Skeletal muscle tissue (tissue), 3 donors: ENCODE measurements at regions not wholly inside any gene's neighbourhood (a gene's known extent, or its start where the extent isn't known, plus 50 kb on each side); places are given as distances from the start of the nearest gene placed in this dataset.

ENCODE experiments used
- H3K27ac ChIP-seq: one replicate; pipeline ENCODE4 v1.7.0; 2013; ENCODE audit warnings: mild to moderate bottlenecking, low read depth, low read length, inconsistent platforms
- H3K27me3 ChIP-seq, 3 donors: one replicate each; pipeline ENCODE4 v1.7.0; 2013; ENCODE audit warnings: low read length in 3 of 3; ENCODE audit not compliant: control insufficient read depth in 3 of 3, insufficient read depth in 3 of 3
- H3K36me3 ChIP-seq, 3 donors: one replicate each; pipeline ENCODE4 v1.7.0; 2013; ENCODE audit warnings: low read length in 3 of 3; ENCODE audit not compliant: control insufficient read depth in 3 of 3, insufficient read depth in 3 of 3
- H3K4me1 ChIP-seq, 3 donors: one replicate each; pipeline ENCODE4 v1.7.0; 2013; ENCODE audit warnings: low read length in 3 of 3, mild to moderate bottlenecking in 3 of 3; ENCODE audit not compliant: control insufficient read depth in 3 of 3, insufficient read depth in 3 of 3
- H3K4me3 ChIP-seq, 3 donors: one replicate each; pipeline ENCODE4 v1.7.0; 2013; ENCODE audit warnings: low read length in 3 of 3
- H3K9ac ChIP-seq, 3 donors: one replicate each; pipeline ENCODE4 v1.7.0; 2013; ENCODE audit warnings: low read length in 3 of 3, mild to moderate bottlenecking in 3 of 3, moderate library complexity in 2 of 3, low read depth in 1 of 3
- H3K9me3 ChIP-seq, 3 donors: one replicate each; pipeline ENCODE4 v1.7.0; 2013; ENCODE audit warnings: low read length in 3 of 3; ENCODE audit not compliant: control insufficient read depth in 3 of 3
- donor health status: Osteomylitis.

GRCh38 chr15:47917881-47918280 lies 200.6 kb downstream of the SEMA6D start:
- Histone ChIP-seq H3K9me3 (no peaks in the 10 kb centered on the region), H3K9ac (no peak overlapping the region), H3K36me3 (no peaks in the 10 kb centered on the region), H3K4me1 (no peaks in the 10 kb centered on the region), H3K27me3 (no peaks in the 10 kb centered on the region), H3K27ac (no peak overlapping the region), H3K4me3 (no peak overlapping the region)

GRCh38 chr15:47918877-47919276 lies 201.6 kb downstream of the SEMA6D start:
- H3K36me3 ChIP-seq = no peaks in the 10 kb centered on the region
- H3K27me3 ChIP-seq = no peaks in the 10 kb centered on the region
- no peaks in the 10 kb centered on the region for H3K4me1 ChIP-seq
- no peaks in the 10 kb centered on the region for H3K9me3 ChIP-seq
- H3K4me3 ChIP-seq = no peak overlapping the region
- no peak overlapping the region for H3K9ac ChIP-seq
- H3K27ac ChIP-seq = no peak overlapping the region

- no peak overlapping the region for H3K9ac ChIP-seq
- no peaks in the 10 kb centered on the region for H3K4me1 ChIP-seq
- no peaks in the 10 kb centered on the region for H3K27me3 ChIP-seq
- no peak overlapping the region for H3K4me3 ChIP-seq
- H3K27ac ChIP-seq = no peak overlapping the region
- H3K9me3 ChIP-seq = no peaks in the 10 kb centered on the region
- no peaks in the 10 kb centered on the region for H3K36me3 ChIP-seq
Measured at GRCh38 chr15:47924381-47924780, 196.4 kb upstream of the SLC24A5 start.

DNA sequence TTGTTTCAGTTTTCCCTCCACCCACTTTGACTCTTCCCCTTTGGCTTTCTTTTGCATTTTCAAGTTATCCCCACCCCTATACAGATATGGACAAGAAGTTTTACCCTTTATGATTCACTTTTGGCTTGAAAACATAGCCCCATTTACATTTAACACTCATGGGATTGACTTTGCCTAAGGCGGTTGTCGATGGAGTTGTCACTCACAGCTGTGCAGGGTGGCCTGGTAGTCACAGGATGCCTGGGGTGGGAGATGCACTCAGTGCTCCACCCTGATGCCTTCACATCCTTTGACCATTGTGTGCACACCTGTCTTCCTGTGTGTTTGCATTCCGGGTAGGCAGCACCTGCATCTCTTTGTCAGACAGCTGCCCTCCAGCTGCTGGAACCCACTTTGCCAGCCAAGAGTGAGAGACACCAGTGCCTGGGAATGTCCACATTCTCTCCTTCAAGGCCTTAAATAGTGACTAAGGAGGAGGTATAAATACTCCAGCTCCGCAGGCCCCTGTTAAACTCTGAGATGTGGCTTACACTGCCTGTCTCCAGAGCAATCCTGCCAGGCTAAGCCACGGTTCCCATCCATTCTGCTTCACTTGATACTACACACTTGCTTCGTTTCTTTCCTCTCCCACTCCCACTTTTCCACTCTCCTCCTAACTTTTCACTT lies 191.5 kb upstream of the SLC24A5 start:
- Histone ChIP-seq H3K9ac (no peak overlapping the region), H3K9me3 (no peaks in the 10 kb centered on the region), H3K27ac (no peak overlapping the region), H3K36me3 (no peaks in the 10 kb centered on the region), H3K4me1 (no peaks in the 10 kb centered on the region), H3K27me3 (no peaks in the 10 kb centered on the region), H3K4me3 (no peak overlapping the region)

GRCh38 chr15:47932261-47932660 lies 188.5 kb upstream of the SLC24A5 start:
- no peaks in the 10 kb centered on the region for H3K27me3 ChIP-seq
- no peaks in the 10 kb centered on the region for H3K9me3 ChIP-seq
- no peak overlapping the region for H3K9ac ChIP-seq
- H3K4me1 ChIP-seq = no peaks in the 10 kb centered on the region
- H3K4me3 ChIP-seq = no peak overlapping the region
- no peaks in the 10 kb centered on the region for H3K36me3 ChIP-seq
- H3K27ac ChIP-seq = no peak overlapping the region

GRCh38 chr15:47932951-47933641 lies 187.7 kb upstream of the SLC24A5 start:
- no peaks in the 10 kb centered on the region for H3K36me3 ChIP-seq
- no peak overlapping the region for H3K9ac ChIP-seq
- no peaks in the 10 kb centered on the region for H3K27me3 ChIP-seq
- no peak overlapping the region for H3K4me3 ChIP-seq
- no peaks in the 10 kb centered on the region for H3K4me1 ChIP-seq
- H3K27ac ChIP-seq = no peak overlapping the region
- H3K9me3 ChIP-seq = no peaks in the 10 kb centered on the region

DNA sequence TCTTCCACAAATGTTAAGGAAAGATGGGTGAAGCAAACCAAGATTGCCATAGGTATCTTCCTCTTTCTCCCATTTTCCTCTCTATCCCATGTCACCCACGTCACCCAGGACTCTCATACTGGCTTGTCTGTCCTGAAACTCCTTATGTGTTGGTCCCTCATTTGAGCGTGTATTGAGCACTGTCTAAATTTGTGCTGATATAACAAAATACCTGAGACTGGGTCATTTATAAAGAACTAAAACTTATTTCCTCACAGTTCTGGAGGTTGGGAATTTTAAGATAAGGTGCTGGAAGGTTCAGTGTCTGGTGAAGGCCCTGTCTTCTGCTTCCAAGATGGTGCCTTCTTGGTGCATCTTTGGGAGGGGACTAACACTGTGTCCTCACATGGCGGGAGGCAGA lies 186.9 kb upstream of the SLC24A5 start:
- Histone ChIP-seq H3K9me3 (no peaks in the 10 kb centered on the region), H3K36me3 (no peaks in the 10 kb centered on the region), H3K9ac (no peak overlapping the region), H3K4me3 (no peak overlapping the region), H3K4me1 (no peaks in the 10 kb centered on the region), H3K27ac (no peak overlapping the region), H3K27me3 (no peaks in the 10 kb centered on the region)

- Histone ChIP-seq H3K27ac (no peak overlapping the region), H3K36me3 (no peaks in the 10 kb centered on the region), H3K9ac (no peak overlapping the region), H3K4me1 (no peaks in the 10 kb centered on the region), H3K27me3 (no peaks in the 10 kb centered on the region), H3K9me3 (no peaks in the 10 kb centered on the region), H3K4me3 (no peak overlapping the region)
Measured at GRCh38 chr15:47934342-47934741, 186.4 kb upstream of the SLC24A5 start.

- Histone ChIP-seq H3K27me3 (no peaks in the 10 kb centered on the region), H3K9me3 (no peaks in the 10 kb centered on the region), H3K9ac (no peak overlapping the region), H3K36me3 (no peaks in the 10 kb centered on the region), H3K27ac (no peak overlapping the region), H3K4me3 (no peak overlapping the region), H3K4me1 (no peaks in the 10 kb centered on the region)
Measured at GRCh38 chr15:47937834-47938233, 183.0 kb upstream of the SLC24A5 start.

DNA sequence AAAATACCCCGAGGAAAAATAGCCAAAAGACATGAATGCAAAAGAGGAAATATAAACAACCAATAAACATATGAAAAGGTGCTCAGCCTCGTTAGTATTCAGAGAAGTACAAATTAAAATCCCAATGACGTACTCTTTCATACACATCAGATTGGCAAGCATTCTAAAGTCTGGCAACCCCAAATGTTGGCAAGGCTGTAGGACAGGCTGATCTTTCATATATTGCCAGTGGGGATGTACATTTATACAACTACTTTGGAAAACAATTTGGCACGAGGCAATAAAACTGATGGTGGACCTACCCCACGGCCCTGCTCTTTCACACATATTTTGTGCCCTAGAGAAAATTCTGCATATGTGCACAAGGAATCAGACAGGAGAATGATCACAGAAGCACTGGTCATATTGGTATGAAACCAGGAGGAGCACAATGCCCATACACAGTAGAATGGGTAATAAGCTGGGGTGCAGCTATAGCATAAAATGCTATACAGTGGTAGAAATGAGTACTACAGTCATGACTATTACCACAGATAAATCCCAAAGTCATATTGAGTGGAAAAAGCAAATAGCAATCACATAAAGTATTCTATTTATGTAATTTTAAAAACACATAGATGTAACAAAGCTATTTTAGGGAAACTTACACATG lies 176.0 kb upstream of the SLC24A5 start:
- Histone ChIP-seq H3K36me3 (no peaks in the 10 kb centered on the region), H3K27me3 (no peaks in the 10 kb centered on the region), H3K9me3 (no peaks in the 10 kb centered on the region), H3K27ac (no peak overlapping the region), H3K4me3 (no peak overlapping the region), H3K9ac (no peak overlapping the region), H3K4me1 (peaks cover 6 to 15% (median 11%) of the 10 kb centered on the region in 3 donors)
